GM18511 (cell line): ENCODE measurements at regions not wholly inside any gene's neighbourhood (a gene's known extent, or its start where the extent isn't known, plus 50 kb on each side); places are given as distances from the start of the nearest gene placed in this dataset.
"Not testable (repeated sequence)": the region's sequence is repeated elsewhere in the genome, so short reads cannot be mapped to it uniquely, and the experiment has no call there.

Experiments used
- ATAC-seq: cut with Tn5 transposase; IDR thresholded peaks from one replicate; pipeline ENCODE4 v1.9.1; 2021; ENCODE audit warnings: mild to moderate bottlenecking, moderate library complexity; ENCODE audit not compliant: unreplicated experiment

GRCh38 chr6:18586133-18586532 lies 199.0 kb downstream of the RNF144B start:
- no peak for ATAC-seq

DNA sequence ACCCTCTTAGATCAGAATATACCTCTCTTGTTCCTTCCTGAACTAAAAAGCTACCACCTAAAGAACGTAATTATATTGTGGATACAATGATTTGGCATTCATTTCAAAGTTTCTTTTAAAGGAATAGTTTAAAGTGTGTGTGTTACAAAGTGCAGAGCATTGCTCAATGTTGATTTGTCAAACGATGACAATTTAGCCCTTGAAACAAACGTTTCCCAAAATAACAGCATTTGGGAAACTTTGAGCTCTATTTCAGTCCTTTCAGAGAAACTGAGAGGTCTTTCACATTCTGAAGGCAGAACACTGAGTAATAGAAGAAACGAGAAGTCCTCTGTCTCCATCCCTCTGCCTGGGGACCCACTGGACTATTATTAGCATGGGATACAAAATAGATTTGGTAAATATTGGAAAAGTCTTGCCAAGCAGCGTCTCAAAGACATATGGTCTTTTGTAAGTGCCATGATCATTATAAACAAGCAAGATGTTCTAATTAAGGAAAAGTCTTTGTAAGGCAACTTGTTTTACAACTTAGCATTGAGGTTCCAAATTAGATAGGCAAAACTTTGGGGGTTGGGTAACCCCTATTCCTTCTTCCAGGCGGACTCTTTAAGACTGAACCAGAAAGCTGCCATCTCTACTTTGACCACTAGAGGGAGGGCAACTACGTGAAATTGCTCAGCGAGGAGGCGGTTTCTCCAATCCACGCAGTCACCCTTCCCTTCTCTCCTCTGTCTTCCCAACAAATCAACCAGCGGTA lies 208.8 kb downstream of the RNF144B start:
- ATAC-seq, result peak; percentile 88

DNA sequence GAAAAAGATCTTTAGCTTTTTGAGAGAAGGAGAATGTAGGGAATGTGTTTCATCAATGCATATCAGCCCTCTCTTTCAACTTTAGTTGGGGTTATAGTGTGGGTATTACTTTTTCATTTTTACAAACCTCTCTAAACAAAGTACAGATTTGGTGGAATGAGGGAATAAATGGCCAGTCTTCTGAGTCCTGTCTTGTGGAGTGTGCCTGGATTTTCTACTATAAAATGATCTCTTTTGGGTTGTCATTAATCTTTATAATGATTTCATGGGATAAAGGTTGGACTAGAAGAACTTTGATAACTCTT lies 209.3 kb downstream of the RNF144B start:
- peak; percentile 32 for ATAC-seq

DNA sequence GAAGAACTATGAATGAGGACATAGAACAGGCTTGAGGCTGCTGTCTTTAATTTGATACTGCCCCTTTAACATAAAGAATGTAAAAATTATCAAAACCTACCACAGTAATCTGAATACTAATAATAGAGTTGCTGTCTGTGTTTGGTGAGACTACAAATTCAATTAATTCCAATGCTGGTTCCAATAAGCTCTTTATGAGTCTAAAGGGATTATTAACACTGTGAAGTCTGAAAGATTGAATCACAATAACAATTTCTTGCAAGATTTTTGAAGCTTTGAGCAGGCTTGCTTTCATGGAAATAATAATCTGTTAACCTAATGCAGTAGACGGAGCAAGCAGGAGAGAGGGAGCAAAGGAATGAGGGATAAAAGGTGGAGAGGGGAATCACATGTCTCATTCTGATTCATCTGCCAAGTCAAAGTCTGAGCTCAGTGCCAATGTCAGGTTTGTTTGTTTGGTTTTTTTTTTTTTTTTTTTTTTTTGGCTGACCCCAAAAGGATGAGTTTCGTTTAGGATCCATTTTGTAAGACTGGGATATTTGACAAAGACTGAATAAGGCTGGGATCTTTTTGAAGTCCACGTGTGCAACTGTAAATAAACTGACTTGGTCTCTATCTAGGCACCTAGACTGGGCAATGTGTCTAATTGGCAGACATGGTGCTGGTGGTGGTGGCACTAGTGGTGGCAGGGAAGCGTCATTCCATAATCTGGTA lies 211.6 kb downstream of the RNF144B start:
- no peak for ATAC-seq

DNA sequence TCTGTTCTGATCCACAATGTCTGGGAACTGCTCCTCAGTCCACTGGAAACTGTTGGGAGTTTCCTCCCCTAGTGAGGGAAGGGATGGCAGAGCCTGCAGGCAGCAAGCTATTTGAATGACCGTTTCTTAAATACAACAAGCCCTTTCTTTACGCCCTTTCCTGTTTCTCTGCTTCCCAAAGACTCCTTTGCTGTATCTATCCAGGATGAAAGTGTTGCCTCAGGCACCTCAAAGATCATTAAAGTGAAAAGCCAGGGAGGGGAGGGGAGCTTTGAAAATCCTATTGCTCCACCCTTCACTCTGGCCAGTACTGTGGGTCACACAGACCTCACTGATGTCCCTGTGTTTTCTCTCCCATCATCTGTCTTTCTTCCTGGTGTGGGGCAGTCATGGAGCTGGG lies 213.1 kb downstream of the RNF144B start:
- ATAC-seq, result no peak

DNA sequence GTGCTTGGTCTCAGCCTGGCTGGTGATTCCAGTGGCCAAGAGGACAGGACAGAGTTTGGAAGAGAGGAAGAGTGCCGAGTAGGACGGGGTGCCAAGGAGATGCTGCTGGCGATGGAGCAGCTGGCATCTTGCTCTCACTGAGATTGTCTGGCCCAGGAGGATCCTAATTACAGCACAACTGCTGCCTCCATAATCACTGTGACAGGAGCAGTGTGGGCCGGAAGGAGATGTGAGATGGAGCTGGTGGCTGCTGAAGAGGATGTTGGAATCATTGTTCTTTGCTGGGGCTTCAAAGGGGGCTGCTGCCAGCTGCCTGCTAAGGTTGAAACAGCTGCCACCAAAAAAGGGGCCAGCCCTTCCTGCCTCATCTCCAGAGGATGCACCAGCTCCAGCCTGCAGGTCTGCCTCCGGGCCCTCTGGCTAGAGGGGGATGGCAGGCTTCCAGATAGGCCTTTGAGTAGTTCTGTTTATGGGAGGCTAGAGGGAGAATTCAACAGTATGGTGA lies 214.4 kb downstream of the RNF144B start:
- ATAC-seq, result no peak

- no peak for ATAC-seq
Observed at GRCh38 chr6:18602931-18603330, 215.8 kb downstream of the RNF144B start.

DNA sequence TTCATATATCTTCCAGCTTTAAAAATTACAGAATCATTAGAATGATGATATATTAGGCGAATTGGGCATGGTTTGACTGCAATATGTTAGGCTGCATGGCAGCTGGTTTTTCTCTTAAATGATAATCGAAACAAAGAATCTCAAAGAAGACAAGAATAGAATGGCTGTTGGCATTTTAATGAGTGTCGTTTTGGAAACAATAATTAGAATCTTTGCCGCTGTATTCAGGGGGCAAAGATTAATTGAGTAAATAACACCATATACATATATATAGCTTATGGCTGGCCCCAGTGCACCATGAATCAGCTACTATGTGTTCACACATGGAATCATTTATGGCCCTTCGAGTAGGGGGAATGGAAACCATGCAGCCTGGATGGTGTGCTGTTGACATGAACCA lies 216.2 kb downstream of the RNF144B start:
- no peak for ATAC-seq

- ATAC-seq, result no peak
Observed at GRCh38 chr6:18605841-18606240, 218.7 kb downstream of the RNF144B start.

DNA sequence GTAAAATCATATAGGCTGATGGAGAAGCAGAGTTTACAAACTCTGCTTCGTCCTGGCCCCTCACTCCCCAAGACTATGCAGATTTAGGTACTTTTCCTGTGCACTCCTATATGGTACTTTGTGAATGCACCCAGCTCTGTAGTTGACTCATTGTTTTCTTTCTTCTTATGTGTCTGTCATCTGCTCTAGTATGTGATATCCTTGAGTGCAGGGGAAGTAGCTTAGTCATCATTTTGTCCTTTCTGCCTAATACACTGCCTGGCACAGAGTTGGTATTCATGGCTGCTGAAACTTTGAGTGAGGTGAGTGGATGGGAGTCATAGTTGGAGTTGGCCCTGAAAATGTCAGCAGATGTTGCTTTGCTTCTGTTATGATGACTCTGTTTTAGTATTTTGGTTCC lies 222.6 kb downstream of the RNF144B start:
- ATAC-seq, result no peak

DNA sequence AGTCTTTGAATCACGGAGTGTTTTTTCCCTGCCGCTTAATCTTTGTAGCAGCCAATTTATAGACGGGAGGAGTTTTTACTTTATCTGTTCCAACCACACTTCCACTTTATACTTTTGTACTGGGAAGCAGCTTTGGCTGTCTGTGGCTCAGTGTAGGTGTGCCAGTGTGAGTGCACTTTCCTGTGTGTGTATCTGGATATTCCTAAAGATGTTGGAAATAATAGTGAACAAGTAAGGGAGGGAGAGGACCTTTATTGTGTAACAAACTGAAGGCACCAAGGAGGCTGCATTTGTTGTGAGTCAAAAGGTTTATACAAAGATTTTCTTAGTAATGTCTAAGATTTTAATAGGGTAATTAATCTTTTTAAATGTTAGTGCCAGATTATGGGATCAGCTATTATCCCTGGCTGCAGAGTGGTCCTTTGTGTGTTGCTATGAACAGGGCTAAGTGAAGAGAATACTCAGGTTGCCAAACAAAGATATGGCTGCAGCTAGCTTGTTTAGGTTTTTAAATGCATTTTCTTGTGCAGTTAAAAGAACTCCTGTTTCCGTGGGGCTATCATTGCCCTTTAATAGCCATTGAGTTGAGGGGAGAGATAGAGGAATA lies 226.3 kb downstream of the RNF144B start:
- no peak for ATAC-seq

DNA sequence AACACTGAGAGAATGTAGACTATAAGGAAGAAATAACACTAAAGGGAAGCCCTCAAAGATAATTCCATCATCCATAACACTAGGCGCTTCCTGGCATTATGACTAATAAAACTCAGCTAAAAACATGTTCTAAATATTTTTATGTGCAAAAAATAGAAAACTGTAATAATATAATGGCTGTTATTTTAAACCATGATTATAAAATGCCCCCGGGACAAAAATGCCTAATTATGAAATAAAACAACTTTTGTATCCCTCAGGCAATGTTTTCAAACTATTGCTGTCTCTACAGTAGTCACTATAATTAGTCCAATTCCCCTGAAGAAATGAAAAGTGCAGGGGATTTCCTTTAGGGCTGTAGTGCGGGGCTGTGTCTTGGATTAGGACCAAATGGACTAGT lies 242.4 kb downstream of the RNF144B start:
- ATAC-seq, result no peak

- ATAC-seq, result peak; percentile 50
Observed at GRCh38 chr6:18632670-18633410, 245.7 kb downstream of the RNF144B start.

DNA sequence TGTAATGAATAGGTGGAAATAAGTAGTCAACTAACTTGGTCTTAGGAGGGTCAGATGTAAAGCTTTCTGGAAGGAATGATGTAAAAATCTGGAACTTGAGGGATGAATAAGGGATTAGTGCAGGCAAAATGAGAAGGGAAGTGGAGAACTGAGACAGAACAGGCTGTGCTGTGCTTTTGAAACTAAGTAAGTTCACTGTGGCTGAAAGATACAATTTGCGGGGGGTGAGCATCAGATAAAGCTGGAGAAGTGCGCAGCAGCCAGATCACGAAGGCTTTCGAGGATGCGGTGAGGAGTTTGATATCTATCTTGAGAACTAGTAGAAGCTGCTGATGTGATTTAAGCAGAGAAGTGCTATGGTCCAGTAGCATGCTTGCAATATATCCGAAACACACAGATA lies 247.8 kb downstream of the RNF144B start:
- no peak for ATAC-seq

DNA sequence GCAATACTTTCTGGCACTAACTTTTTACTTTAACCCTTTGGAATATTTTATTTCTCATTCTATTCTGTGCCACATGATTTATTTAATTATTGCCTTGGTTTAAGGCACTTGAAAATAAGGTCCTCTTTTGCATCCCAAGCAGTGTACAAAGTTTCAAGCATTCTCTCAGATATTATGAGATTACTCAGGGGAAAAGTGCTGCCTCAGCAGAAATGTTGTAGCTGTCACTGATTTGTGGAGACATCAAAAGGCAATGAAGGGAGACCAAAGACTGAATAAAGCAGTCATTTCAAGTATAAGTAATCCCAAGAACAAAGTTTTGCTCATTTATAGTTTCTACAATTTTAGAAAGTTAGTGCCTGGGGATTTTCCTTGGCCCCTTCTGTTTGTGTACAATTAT lies 253.0 kb downstream of the RNF144B start:
- ATAC-seq, result no peak

- ATAC-seq, result no peak
Observed at GRCh38 chr6:18640754-18641153, 253.6 kb downstream of the RNF144B start.

- no peak for ATAC-seq
Observed at GRCh38 chr6:18654821-18655220, 267.7 kb downstream of the RNF144B start.

GRCh38 chr6:18656506-18656905 lies 269.4 kb downstream of the RNF144B start:
- ATAC-seq, result no peak

GRCh38 chr6:18659994-18660393 lies 272.8 kb downstream of the RNF144B start:
- ATAC-seq, result not testable (repeated sequence)

DNA sequence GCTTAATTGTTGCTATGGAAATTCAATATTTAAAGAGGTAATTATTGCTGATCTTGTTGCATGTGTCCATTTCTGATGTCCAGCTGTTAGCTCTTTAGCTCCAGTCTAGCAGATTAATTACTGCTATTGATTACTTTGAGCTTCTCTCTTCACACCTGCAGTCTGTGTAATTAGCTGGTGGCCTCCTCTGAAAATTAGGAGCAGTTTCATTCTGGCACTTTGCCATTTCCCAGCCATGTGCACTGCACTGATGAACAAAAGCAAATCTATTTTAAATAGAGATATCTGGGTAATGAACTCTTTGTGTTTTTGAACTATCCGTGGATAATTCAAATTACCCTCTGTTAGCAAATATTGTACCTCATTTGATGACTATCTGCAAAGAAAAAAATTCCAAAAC lies 275.9 kb downstream of the RNF144B start:
- ATAC-seq, result no peak

GRCh38 chr6:18664401-18664800 lies 277.3 kb downstream of the RNF144B start:
- ATAC-seq, result no peak
